Progenitor cell of endocrine pancreas (in vitro differentiated cells): ENCODE measurements at regions not wholly inside any gene's neighbourhood (a gene's known extent, or its start where the extent isn't known, plus 50 kb on each side); places are given as distances from the start of the nearest gene placed in this dataset.

Source experiments
- DNase-seq: peaks from one replicate; pipeline ENCODE4 v3.0.0; 2021; ENCODE audit warnings: low spot score; ENCODE audit not compliant: unreplicated experiment
- H3K27ac Mint-ChIP-seq: 2 replicates; pipeline ENCODE4 v1.8.0; 2021; ENCODE audit warnings: mild to moderate bottlenecking, moderate library complexity, mixed read lengths
- H3K27me3 Mint-ChIP-seq: 2 replicates; pipeline ENCODE4 v1.8.0; 2021; ENCODE audit warnings: mixed read lengths
- H3K36me3 Mint-ChIP-seq: 2 replicates; pipeline ENCODE4 v1.8.0; 2022; ENCODE audit warnings: mixed read lengths; ENCODE audit not compliant: insufficient read depth
- H3K4me1 Mint-ChIP-seq: 2 replicates; pipeline ENCODE4 v1.8.0; 2021; ENCODE audit warnings: low read depth, mixed read lengths
- H3K4me3 Mint-ChIP-seq: 2 replicates; pipeline ENCODE4 v1.8.0; 2021; ENCODE audit warnings: low read depth, mild to moderate bottlenecking, moderate library complexity, mixed read lengths
- H3K9me3 Mint-ChIP-seq: 2 replicates; pipeline ENCODE4 v1.8.0; 2021; ENCODE audit warnings: low read depth, mixed read lengths
- TF ChIP-seq, protein P1 (sequence below): fragments of 200-600 bp; sonication (generic); IDR thresholded peaks from one replicate; pipeline ENCODE4 v1.5.0; 2021; ENCODE audit warnings: antibody characterized with exemption, mild to moderate bottlenecking; ENCODE audit not compliant: unreplicated experiment

DNA sequence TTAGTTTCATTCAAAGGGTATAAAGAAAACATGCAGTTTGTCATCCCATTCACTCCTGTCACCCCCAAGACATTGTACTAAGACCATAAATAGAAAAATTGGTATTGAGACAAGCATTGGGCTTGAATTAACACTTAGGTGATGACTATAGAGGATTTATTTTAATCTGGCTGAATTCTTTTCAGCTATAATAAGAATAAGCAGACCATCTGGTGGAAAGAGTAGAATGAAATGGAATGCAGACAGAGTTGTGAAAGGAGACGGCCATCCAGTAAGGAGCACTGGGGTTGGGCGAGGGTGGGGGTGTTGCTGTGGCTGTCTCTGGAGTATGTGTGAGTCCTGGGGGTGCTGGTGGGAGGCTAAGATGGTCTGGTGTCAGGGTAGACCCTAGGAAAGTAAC, 125.0 kb upstream of the IVNS1ABP start:
- no peak overlapping the region for H3K27ac Mint-ChIP-seq
- H3K4me3 Mint-ChIP-seq: no peak overlapping the region
- H3K36me3 Mint-ChIP-seq: no peaks in the 10 kb centered on the region
- peaks cover 4% of the 10 kb centered on the region for H3K4me1 Mint-ChIP-seq
- no peaks in the 10 kb centered on the region for H3K9me3 Mint-ChIP-seq
- H3K27me3 Mint-ChIP-seq: no peaks in the 10 kb centered on the region
- DNase-seq: no peak
- TF ChIP-seq, protein P1, sequence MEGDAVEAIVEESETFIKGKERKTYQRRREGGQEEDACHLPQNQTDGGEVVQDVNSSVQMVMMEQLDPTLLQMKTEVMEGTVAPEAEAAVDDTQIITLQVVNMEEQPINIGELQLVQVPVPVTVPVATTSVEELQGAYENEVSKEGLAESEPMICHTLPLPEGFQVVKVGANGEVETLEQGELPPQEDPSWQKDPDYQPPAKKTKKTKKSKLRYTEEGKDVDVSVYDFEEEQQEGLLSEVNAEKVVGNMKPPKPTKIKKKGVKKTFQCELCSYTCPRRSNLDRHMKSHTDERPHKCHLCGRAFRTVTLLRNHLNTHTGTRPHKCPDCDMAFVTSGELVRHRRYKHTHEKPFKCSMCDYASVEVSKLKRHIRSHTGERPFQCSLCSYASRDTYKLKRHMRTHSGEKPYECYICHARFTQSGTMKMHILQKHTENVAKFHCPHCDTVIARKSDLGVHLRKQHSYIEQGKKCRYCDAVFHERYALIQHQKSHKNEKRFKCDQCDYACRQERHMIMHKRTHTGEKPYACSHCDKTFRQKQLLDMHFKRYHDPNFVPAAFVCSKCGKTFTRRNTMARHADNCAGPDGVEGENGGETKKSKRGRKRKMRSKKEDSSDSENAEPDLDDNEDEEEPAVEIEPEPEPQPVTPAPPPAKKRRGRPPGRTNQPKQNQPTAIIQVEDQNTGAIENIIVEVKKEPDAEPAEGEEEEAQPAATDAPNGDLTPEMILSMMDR: no peak

DNA sequence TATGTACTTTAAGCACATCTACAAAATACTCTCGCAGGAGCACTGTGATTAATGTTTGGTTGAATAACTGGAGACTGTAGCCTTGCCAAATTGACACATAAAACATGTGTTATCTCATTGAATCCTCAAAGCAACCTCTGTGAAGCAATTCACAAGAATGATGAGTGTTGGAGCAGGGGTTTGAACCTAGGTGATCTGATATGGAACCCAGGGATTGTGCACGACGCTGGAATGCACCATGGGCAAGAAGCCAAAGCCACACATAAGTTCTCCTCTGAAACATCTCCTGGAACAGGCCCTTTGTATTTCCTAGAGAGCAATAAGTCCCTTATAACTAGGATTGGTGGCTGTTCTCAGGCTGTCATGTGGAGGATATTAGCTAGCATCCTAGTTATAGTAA, 124.6 kb upstream of the IVNS1ABP start:
- H3K36me3 Mint-ChIP-seq: no peaks in the 10 kb centered on the region
- H3K4me1 Mint-ChIP-seq: peaks cover 4% of the 10 kb centered on the region
- H3K27me3 Mint-ChIP-seq: no peaks in the 10 kb centered on the region
- no peak overlapping the region for H3K27ac Mint-ChIP-seq
- TF ChIP-seq, protein P1: no peak
- H3K9me3 Mint-ChIP-seq: no peaks in the 10 kb centered on the region
- no peak overlapping the region for H3K4me3 Mint-ChIP-seq
- no peak for DNase-seq

DNA sequence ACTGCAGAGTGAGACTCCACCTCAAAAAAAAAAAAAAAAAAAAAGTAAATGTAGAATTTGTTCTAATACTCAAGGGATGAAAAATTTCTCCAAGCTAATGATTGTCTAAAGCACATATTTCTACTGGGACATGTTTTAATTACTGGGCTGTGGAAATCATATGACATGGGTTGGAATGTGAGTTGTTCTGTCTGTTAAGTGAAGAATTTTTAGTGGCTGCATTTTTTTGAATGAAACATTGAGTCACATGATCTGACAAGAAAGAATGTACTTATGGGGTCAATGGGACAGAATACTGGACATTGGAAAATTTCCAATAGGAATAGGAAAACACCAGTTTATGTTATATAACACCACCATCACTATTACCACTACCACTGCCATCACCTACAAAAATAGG, 123.8 kb upstream of the IVNS1ABP start:
- Mint-ChIP-seq H3K9me3 (no peaks in the 10 kb centered on the region), H3K36me3 (no peaks in the 10 kb centered on the region), H3K27me3 (no peaks in the 10 kb centered on the region), H3K4me1 (peaks cover 4% of the 10 kb centered on the region), H3K4me3 (no peak overlapping the region), H3K27ac (no peak overlapping the region)
- DNase-seq: no peak
- TF ChIP-seq, protein P1: no peak

GRCh38 chr1:185439727-185440415, 122.8 kb upstream of the IVNS1ABP start:
- H3K27ac Mint-ChIP-seq: no peak overlapping the region
- H3K4me3 Mint-ChIP-seq: no peak overlapping the region
- peaks cover 4% of the 10 kb centered on the region for H3K4me1 Mint-ChIP-seq
- TF ChIP-seq, protein P1: no peak
- no peaks in the 10 kb centered on the region for H3K36me3 Mint-ChIP-seq
- no peaks in the 10 kb centered on the region for H3K9me3 Mint-ChIP-seq
- no peak for DNase-seq
- H3K27me3 Mint-ChIP-seq: no peaks in the 10 kb centered on the region

- Mint-ChIP-seq H3K36me3 (no peaks in the 10 kb centered on the region), H3K27ac (no peak overlapping the region), H3K9me3 (no peaks in the 10 kb centered on the region), H3K27me3 (no peaks in the 10 kb centered on the region), H3K4me3 (no peak overlapping the region), H3K4me1 (peaks cover 4% of the 10 kb centered on the region)
- DNase-seq: no peak
- TF ChIP-seq, protein P1: no peak
Observed at GRCh38 chr1:185438936-185439335, 121.9 kb upstream of the IVNS1ABP start.
